HG02588 (cell line): ENCODE measurements at regions not wholly inside any gene's neighbourhood (a gene's known extent, or its start where the extent isn't known, plus 50 kb on each side); places are given as distances from the start of the nearest gene placed in this dataset.
"Not testable (repeated sequence)": the region's sequence is repeated elsewhere in the genome, so short reads cannot be mapped to it uniquely, and the experiment has no call there.

Source experiments
- ATAC-seq: cut with Tn5 transposase; IDR thresholded peaks from one replicate; pipeline ENCODE4 v1.9.1; 2021; ENCODE audit warnings: mild to moderate bottlenecking, moderate library complexity; ENCODE audit not compliant: unreplicated experiment

GRCh38 chr5:167290478-167290877 is 1001.0 kb upstream of the WWC1 start:
- ATAC-seq = no peak

- no peak for ATAC-seq
Measured at GRCh38 chr5:167294882-167295680, 996.4 kb upstream of the WWC1 start.

- ATAC-seq = no peak
Measured at GRCh38 chr5:167295681-167296005, 995.8 kb upstream of the WWC1 start.

- ATAC-seq = no peak
Measured at GRCh38 chr5:167296066-167296465, 995.4 kb upstream of the WWC1 start.

- ATAC-seq = no peak
Measured at GRCh38 chr5:167296661-167297060, 994.8 kb upstream of the WWC1 start.

- not testable (repeated sequence) for ATAC-seq
Measured at GRCh38 chr5:167299861-167300260, 991.6 kb upstream of the WWC1 start.

- ATAC-seq = no peak
Measured at GRCh38 chr5:167303582-167303981, 987.9 kb upstream of the WWC1 start.

- no peak for ATAC-seq
Measured at GRCh38 chr5:167304834-167305469, 986.5 kb upstream of the WWC1 start.

GRCh38 chr5:167305591-167306213 is 985.7 kb upstream of the WWC1 start:
- no peak for ATAC-seq

- no peak for ATAC-seq
Measured at GRCh38 chr5:167307042-167307441, 984.4 kb upstream of the WWC1 start.

- no peak for ATAC-seq
Measured at GRCh38 chr5:167308466-167308865, 983.0 kb upstream of the WWC1 start.

GRCh38 chr5:167309941-167310517 is 981.4 kb upstream of the WWC1 start:
- no peak for ATAC-seq

- ATAC-seq = no peak
Measured at GRCh38 chr5:167311340-167311739, 980.1 kb upstream of the WWC1 start.

GRCh38 chr5:167312225-167312624 is 979.2 kb upstream of the WWC1 start:
- no peak for ATAC-seq

GRCh38 chr5:167315762-167316161 is 975.7 kb upstream of the WWC1 start:
- no peak for ATAC-seq

GRCh38 chr5:167317884-167318283 is 973.6 kb upstream of the WWC1 start:
- ATAC-seq = no peak

- no peak for ATAC-seq
Measured at GRCh38 chr5:167319243-167319642, 972.2 kb upstream of the WWC1 start.

GRCh38 chr5:167320019-167320418 is 971.4 kb upstream of the WWC1 start:
- no peak for ATAC-seq

GRCh38 chr5:167332309-167332708 is 959.1 kb upstream of the WWC1 start:
- no peak for ATAC-seq

- ATAC-seq = no peak
Measured at GRCh38 chr5:167336161-167336560, 955.3 kb upstream of the WWC1 start.

GRCh38 chr5:167339205-167339604 is 952.2 kb upstream of the WWC1 start:
- no peak for ATAC-seq

- no peak for ATAC-seq
Measured at GRCh38 chr5:167346461-167346860, 945.0 kb upstream of the WWC1 start.
